ENCODE measurements at regions not wholly inside any gene's neighbourhood (a gene's known extent, or its start where the extent isn't known, plus 50 kb on each side); places are given as distances from the start of the nearest gene placed in this dataset.

- Histone ChIP-seq H3K9me3 (ENCODE audit: low read depth, low read length) (peaks cover 2% of the 10 kb centered on the region), H3K27me3 (ENCODE audit: insufficient read depth, low read length) (no peaks in the 10 kb centered on the region)
- DNase-seq (ENCODE audit: insufficient read length, low spot score, missing footprints) = no peak
Observed at GRCh38 chr4:130110189-130110588, 1014.2 kb downstream of the C4orf33 start.

GRCh38 chr4:130110770-130111169, 1014.8 kb downstream of the C4orf33 start:
- H3K27ac ChIP-seq (ENCODE audit: low read depth, low read length) = no peak overlapping the region
- H3K4me2 ChIP-seq (ENCODE audit: insufficient read depth, low read length) = no peak overlapping the region
- TF ChIP-seq, protein P1, sequence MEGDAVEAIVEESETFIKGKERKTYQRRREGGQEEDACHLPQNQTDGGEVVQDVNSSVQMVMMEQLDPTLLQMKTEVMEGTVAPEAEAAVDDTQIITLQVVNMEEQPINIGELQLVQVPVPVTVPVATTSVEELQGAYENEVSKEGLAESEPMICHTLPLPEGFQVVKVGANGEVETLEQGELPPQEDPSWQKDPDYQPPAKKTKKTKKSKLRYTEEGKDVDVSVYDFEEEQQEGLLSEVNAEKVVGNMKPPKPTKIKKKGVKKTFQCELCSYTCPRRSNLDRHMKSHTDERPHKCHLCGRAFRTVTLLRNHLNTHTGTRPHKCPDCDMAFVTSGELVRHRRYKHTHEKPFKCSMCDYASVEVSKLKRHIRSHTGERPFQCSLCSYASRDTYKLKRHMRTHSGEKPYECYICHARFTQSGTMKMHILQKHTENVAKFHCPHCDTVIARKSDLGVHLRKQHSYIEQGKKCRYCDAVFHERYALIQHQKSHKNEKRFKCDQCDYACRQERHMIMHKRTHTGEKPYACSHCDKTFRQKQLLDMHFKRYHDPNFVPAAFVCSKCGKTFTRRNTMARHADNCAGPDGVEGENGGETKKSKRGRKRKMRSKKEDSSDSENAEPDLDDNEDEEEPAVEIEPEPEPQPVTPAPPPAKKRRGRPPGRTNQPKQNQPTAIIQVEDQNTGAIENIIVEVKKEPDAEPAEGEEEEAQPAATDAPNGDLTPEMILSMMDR (IDR thresholded peaks at IDR 0.05; ENCODE audit: extremely low read depth, low read depth, low read length) = no peak
- no peak overlapping the region for H2AFZ ChIP-seq (ENCODE audit: low read length)
- peaks cover 2% of the 10 kb centered on the region for H3K9me3 ChIP-seq (ENCODE audit: low read depth, low read length)
- H3K4me1 ChIP-seq (ENCODE audit: insufficient read depth, low read length) = no peaks in the 10 kb centered on the region
- DNase-seq (ENCODE audit: insufficient read length, low spot score, missing footprints) = no peak
- H3K4me3 ChIP-seq (ENCODE audit: insufficient read depth, low read length) = no peak overlapping the region
- no peaks in the 10 kb centered on the region for H3K79me2 ChIP-seq (ENCODE audit: insufficient read depth, low read length)
- H4K20me1 ChIP-seq (ENCODE audit: insufficient read depth, low read length) = no peaks in the 10 kb centered on the region
- no peaks in the 10 kb centered on the region for H3K27me3 ChIP-seq (ENCODE audit: insufficient read depth, low read length)
- H3K36me3 ChIP-seq (ENCODE audit: insufficient read depth, low read length) = no peaks in the 10 kb centered on the region

More at GRCh38 chr4:130110189-130110588, 1014.2 kb downstream of the C4orf33 start:
- Histone ChIP-seq H3K27ac (ENCODE audit: low read depth, low read length) (no peak overlapping the region), H2AFZ (ENCODE audit: low read length) (no peak overlapping the region), H3K79me2 (ENCODE audit: insufficient read depth, low read length) (no peaks in the 10 kb centered on the region), H3K4me1 (ENCODE audit: insufficient read depth, low read length) (no peaks in the 10 kb centered on the region), H3K4me2 (ENCODE audit: insufficient read depth, low read length) (no peak overlapping the region), H3K36me3 (ENCODE audit: insufficient read depth, low read length) (no peaks in the 10 kb centered on the region), H4K20me1 (ENCODE audit: insufficient read depth, low read length) (no peaks in the 10 kb centered on the region), H3K4me3 (ENCODE audit: insufficient read depth, low read length) (no peak overlapping the region)
- TF ChIP-seq, protein P1 (IDR thresholded peaks at IDR 0.05; ENCODE audit: extremely low read depth, low read depth, low read length) = no peak

- DNase-seq (ENCODE audit: insufficient read length, low spot score, missing footprints) = no peak
- H3K4me3 ChIP-seq (ENCODE audit: insufficient read depth, low read length) = no peak overlapping the region
- H3K4me2 ChIP-seq (ENCODE audit: insufficient read depth, low read length) = no peak overlapping the region
- no peaks in the 10 kb centered on the region for H4K20me1 ChIP-seq (ENCODE audit: insufficient read depth, low read length)
- H3K9me3 ChIP-seq (ENCODE audit: low read depth, low read length) = no peaks in the 10 kb centered on the region
- no peaks in the 10 kb centered on the region for H3K27me3 ChIP-seq (ENCODE audit: insufficient read depth, low read length)
- TF ChIP-seq, protein P1 (IDR thresholded peaks at IDR 0.05; ENCODE audit: extremely low read depth, low read depth, low read length) = no peak
- H3K27ac ChIP-seq (ENCODE audit: low read depth, low read length) = no peak overlapping the region
- no peaks in the 10 kb centered on the region for H3K36me3 ChIP-seq (ENCODE audit: insufficient read depth, low read length)
- no peaks in the 10 kb centered on the region for H3K79me2 ChIP-seq (ENCODE audit: insufficient read depth, low read length)
- no peaks in the 10 kb centered on the region for H3K4me1 ChIP-seq (ENCODE audit: insufficient read depth, low read length)
- no peak overlapping the region for H2AFZ ChIP-seq (ENCODE audit: low read length)
Observed at GRCh38 chr4:130124066-130124465, 1028.1 kb downstream of the C4orf33 start.

DNA sequence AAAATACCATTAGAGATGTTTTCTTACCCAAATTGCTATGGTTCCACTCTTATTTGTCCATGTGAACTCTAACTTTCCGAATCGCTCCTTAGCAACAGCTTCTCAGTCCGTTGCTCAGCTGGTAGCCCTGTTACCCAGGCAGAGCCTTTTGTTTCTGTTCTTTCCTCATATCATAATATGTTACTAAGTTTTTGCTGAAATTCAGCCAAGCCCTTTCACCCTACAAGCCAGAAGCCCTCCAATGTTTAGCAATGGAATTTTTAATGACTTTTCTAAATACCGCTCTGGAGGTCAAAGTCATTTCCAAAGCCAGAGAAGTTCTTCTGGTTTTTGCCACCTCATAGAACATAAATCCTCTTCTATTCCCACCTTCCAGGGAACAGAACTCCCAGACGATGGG, 1029.5 kb downstream of the C4orf33 start:
- Histone ChIP-seq H3K4me1 (ENCODE audit: insufficient read depth, low read length) (no peaks in the 10 kb centered on the region), H2AFZ (ENCODE audit: low read length) (no peak overlapping the region), H3K4me2 (ENCODE audit: insufficient read depth, low read length) (no peak overlapping the region), H4K20me1 (ENCODE audit: insufficient read depth, low read length) (no peaks in the 10 kb centered on the region), H3K27me3 (ENCODE audit: insufficient read depth, low read length) (no peaks in the 10 kb centered on the region), H3K27ac (ENCODE audit: low read depth, low read length) (no peak overlapping the region), H3K79me2 (ENCODE audit: insufficient read depth, low read length) (no peaks in the 10 kb centered on the region), H3K9me3 (ENCODE audit: low read depth, low read length) (no peaks in the 10 kb centered on the region), H3K36me3 (ENCODE audit: insufficient read depth, low read length) (no peaks in the 10 kb centered on the region), H3K4me3 (ENCODE audit: insufficient read depth, low read length) (no peak overlapping the region)
- DNase-seq (ENCODE audit: insufficient read length, low spot score, missing footprints) = no peak
- TF ChIP-seq, protein P1 (IDR thresholded peaks at IDR 0.05; ENCODE audit: extremely low read depth, low read depth, low read length) = no peak
